B cell (primary cell): ENCODE measurements at regions not wholly inside any gene's neighbourhood (a gene's known extent, or its start where the extent isn't known, plus 50 kb on each side); places are given as distances from the start of the nearest gene placed in this dataset.
"Not testable (repeated sequence)": the region's sequence is repeated elsewhere in the genome, so short reads cannot be mapped to it uniquely, and the experiment has no call there.

Source experiments
- CTCF ChIP-seq: fragments of 200-600 bp; IDR thresholded peaks from one replicate; pipeline ENCODE4 v1.8.0; 2022; ENCODE audit warnings: antibody characterized with exemption, mild to moderate bottlenecking
- EZH2 ChIP-seq: IDR thresholded peaks from 2 replicates; pipeline ENCODE4 v1.6.1; 2012; ENCODE audit warnings: borderline replicate concordance, low read depth, mild to moderate bottlenecking, moderate library complexity, low read length; ENCODE audit not compliant: insufficient read depth, poor library complexity, severe bottlenecking

- TF ChIP-seq CTCF, EZH2: not testable (repeated sequence)
These were observed 123.7 kb downstream of the POTEB start for GRCh38 chr15:21753838-21754237.
